Astrocyte (in vitro differentiated cells and primary cell): ENCODE measurements at regions not wholly inside any gene's neighbourhood (a gene's known extent, or its start where the extent isn't known, plus 50 kb on each side); places are given as distances from the start of the nearest gene placed in this dataset.

Experiments
- DNase-seq: peaks from one replicate; pipeline ENCODE4 v3.0.0-alpha.2; 2010; ENCODE audit warnings: low read depth
- FAIRE-seq: peaks from 2 replicates; lab custom pipeline; 2011; peaks lifted over from hg19 to GRCh38; lab: Jason Lieb, UNC
- H2AFZ ChIP-seq: 2 replicates; pipeline ENCODE4 v1.6.0; 2012; ENCODE audit warnings: low read depth, low read length, inconsistent platforms
- H3K27ac ChIP-seq: 2 replicates; pipeline ENCODE4 v1.5.1; 2011; ENCODE audit warnings: low read depth, low read length, inconsistent platforms
- H3K27me3 ChIP-seq: 2 replicates; pipeline ENCODE4 v1.6.0; 2011; ENCODE audit warnings: low read length, inconsistent platforms; ENCODE audit not compliant: insufficient read depth
- H3K36me3 ChIP-seq: 2 replicates; pipeline ENCODE4 v1.5.1; 2011; ENCODE audit warnings: low read length, inconsistent platforms; ENCODE audit not compliant: insufficient read depth
- H3K4me1 ChIP-seq: 2 replicates; pipeline ENCODE4 v1.5.1; 2011; ENCODE audit warnings: low read length, inconsistent platforms; ENCODE audit not compliant: insufficient read depth
- H3K4me2 ChIP-seq: 2 replicates; pipeline ENCODE4 v1.6.0; 2012; ENCODE audit warnings: low read length, inconsistent platforms
- H3K4me3 ChIP-seq: 2 replicates; pipeline ENCODE4 v1.5.1; 2011; ENCODE audit warnings: low read depth, mild to moderate bottlenecking, low read length, inconsistent platforms; ENCODE audit not compliant: insufficient read depth
- H3K79me2 ChIP-seq: 2 replicates; pipeline ENCODE4 v1.6.0; 2012; ENCODE audit warnings: mild to moderate bottlenecking, low read length, inconsistent platforms; ENCODE audit not compliant: insufficient read depth
- H3K9ac ChIP-seq: 2 replicates; pipeline ENCODE4 v1.6.0; 2012; ENCODE audit warnings: mild to moderate bottlenecking, low read length, inconsistent platforms
- H3K9me3 ChIP-seq: 2 replicates; pipeline ENCODE4 v1.5.1; 2012; ENCODE audit warnings: low read depth, mild to moderate bottlenecking, low read length, inconsistent platforms; ENCODE audit not compliant: insufficient read depth
- H4K20me1 ChIP-seq: 2 replicates; pipeline ENCODE4 v1.6.0; 2012; ENCODE audit warnings: low read length, inconsistent platforms; ENCODE audit not compliant: insufficient read depth
- H3K27ac Mint-ChIP-seq: one replicate; pipeline ENCODE4 v1.8.0; 2021; ENCODE audit warnings: mild to moderate bottlenecking, mixed read lengths; ENCODE audit not compliant: unreplicated experiment
- H3K27me3 Mint-ChIP-seq: one replicate; pipeline ENCODE4 v1.8.0; 2021; ENCODE audit warnings: low read depth, mixed read lengths; ENCODE audit not compliant: unreplicated experiment
- H3K36me3 Mint-ChIP-seq: one replicate; pipeline ENCODE4 v1.8.0; 2021; ENCODE audit warnings: low read depth, mixed read lengths; ENCODE audit not compliant: unreplicated experiment
- H3K4me1 Mint-ChIP-seq: one replicate; pipeline ENCODE4 v1.8.0; 2021; ENCODE audit warnings: low read depth, mixed read lengths; ENCODE audit not compliant: unreplicated experiment
- H3K4me3 Mint-ChIP-seq: one replicate; pipeline ENCODE4 v1.8.0; 2021; ENCODE audit warnings: mild to moderate bottlenecking, moderate library complexity, mixed read lengths; ENCODE audit not compliant: unreplicated experiment
- H3K9me3 Mint-ChIP-seq: one replicate; pipeline ENCODE4 v1.8.0; 2021; ENCODE audit warnings: mild to moderate bottlenecking, mixed read lengths; ENCODE audit not compliant: unreplicated experiment
- CTCF ChIP-seq: IDR thresholded peaks from 2 replicates; pipeline ENCODE4 v1.5.1; 2011; ENCODE audit warnings: low read depth, mild to moderate bottlenecking, inconsistent platforms, low read length, moderate library complexity; ENCODE audit not compliant: insufficient read depth
- EZH2 ChIP-seq: IDR thresholded peaks from 2 replicates; pipeline ENCODE4 v1.6.1; 2012; ENCODE audit warnings: mild to moderate bottlenecking, low read length, inconsistent platforms; ENCODE audit not compliant: insufficient read depth

- no peak overlapping the region for H3K9ac ChIP-seq
- no peak overlapping the region for H2AFZ ChIP-seq
- Mint-ChIP-seq H3K4me1 (no peaks in the 10 kb centered on the region), H3K27me3 (no peaks in the 10 kb centered on the region), H3K36me3 (no peaks in the 10 kb centered on the region), H3K4me3 (no peak overlapping the region), H3K27ac (no peak overlapping the region), H3K9me3 (peaks cover 14% of the 10 kb centered on the region)
- no peak overlapping the region for H3K27ac ChIP-seq
- DNase-seq = no peak
- H4K20me1 ChIP-seq = no peaks in the 10 kb centered on the region
- H3K4me1 ChIP-seq = no peaks in the 10 kb centered on the region
- no peak overlapping the region for H3K4me2 ChIP-seq
- H3K4me3 ChIP-seq = no peak overlapping the region
- FAIRE-seq = no peak
- H3K36me3 ChIP-seq = no peaks in the 10 kb centered on the region
- no peaks in the 10 kb centered on the region for H3K27me3 ChIP-seq
- TF ChIP-seq CTCF = no peak
- TF ChIP-seq EZH2 = no peak
- no peaks in the 10 kb centered on the region for H3K79me2 ChIP-seq
- peaks cover 28% of the 10 kb centered on the region for H3K9me3 ChIP-seq
These were observed 242.6 kb downstream of the GLRX3 start for GRCh38 chr10:130378556-130379400.

- no peaks in the 10 kb centered on the region for H3K79me2 ChIP-seq
- no peaks in the 10 kb centered on the region for H3K36me3 ChIP-seq
- H3K27me3 ChIP-seq = no peaks in the 10 kb centered on the region
- TF ChIP-seq CTCF (no peak), EZH2 (no peak)
- FAIRE-seq (no peak), DNase-seq (no peak)
- H3K9ac ChIP-seq = no peak overlapping the region
- Mint-ChIP-seq H3K27me3 (no peaks in the 10 kb centered on the region), H3K9me3 (peaks cover 18% of the 10 kb centered on the region), H3K4me1 (no peaks in the 10 kb centered on the region), H3K36me3 (no peaks in the 10 kb centered on the region), H3K27ac (no peak overlapping the region), H3K4me3 (no peak overlapping the region)
- no peaks in the 10 kb centered on the region for H4K20me1 ChIP-seq
- H3K4me2 ChIP-seq = no peak overlapping the region
- H3K27ac ChIP-seq = no peak overlapping the region
- H3K4me3 ChIP-seq = no peak overlapping the region
- H3K4me1 ChIP-seq = no peaks in the 10 kb centered on the region
- H3K9me3 ChIP-seq = peaks cover 35% of the 10 kb centered on the region
- H2AFZ ChIP-seq = no peak overlapping the region
These were observed 243.9 kb downstream of the GLRX3 start for GRCh38 chr10:130380056-130380455.

GRCh38 chr10:130382031-130382430 lies 245.8 kb downstream of the GLRX3 start:
- Mint-ChIP-seq H3K27me3 (no peaks in the 10 kb centered on the region), H3K4me1 (no peaks in the 10 kb centered on the region), H3K9me3 (peaks cover 16% of the 10 kb centered on the region), H3K36me3 (no peaks in the 10 kb centered on the region), H3K27ac (no peak overlapping the region), H3K4me3 (no peak overlapping the region)
- FAIRE-seq = no peak
- no peaks in the 10 kb centered on the region for H3K4me1 ChIP-seq
- no peak overlapping the region for H3K27ac ChIP-seq
- H3K27me3 ChIP-seq = no peaks in the 10 kb centered on the region
- H3K4me2 ChIP-seq = no peak overlapping the region
- H3K79me2 ChIP-seq = no peaks in the 10 kb centered on the region
- no peak overlapping the region for H2AFZ ChIP-seq
- H3K9ac ChIP-seq = no peak overlapping the region
- peaks cover 35% of the 10 kb centered on the region for H3K9me3 ChIP-seq
- no peak for DNase-seq
- no peaks in the 10 kb centered on the region for H4K20me1 ChIP-seq
- TF ChIP-seq EZH2 = no peak
- TF ChIP-seq CTCF = no peak
- H3K36me3 ChIP-seq = no peaks in the 10 kb centered on the region
- H3K4me3 ChIP-seq = no peak overlapping the region
